NCI-H446 (cell line): ENCODE measurements at regions not wholly inside any gene's neighbourhood (a gene's known extent, or its start where the extent isn't known, plus 50 kb on each side); places are given as distances from the start of the nearest gene placed in this dataset.

Experiments used
- DNase-seq, 2 experiments: peaks; one replicate each; lab custom pipeline; 2025; lab: John Stamatoyannopoulos, UW

GRCh38 chr12:93103154-93103553 lies 174.1 kb upstream of the EEA1 start:
- DNase-seq: no peak

GRCh38 chr12:93104535-93104934 lies 175.4 kb upstream of the EEA1 start:
- DNase-seq: no peak

- no peak for DNase-seq
Observed at GRCh38 chr12:93106910-93107309, 177.8 kb upstream of the EEA1 start.

GRCh38 chr12:93107514-93108312 lies 178.6 kb upstream of the EEA1 start:
- no peak for DNase-seq

GRCh38 chr12:93108985-93109384 lies 179.9 kb upstream of the EEA1 start:
- no peak for DNase-seq

GRCh38 chr12:93109551-93110203 lies 180.6 kb upstream of the EEA1 start:
- DNase-seq: peak; percentile 81 to 85

- DNase-seq: no peak
Observed at GRCh38 chr12:93111773-93112172, 182.7 kb upstream of the EEA1 start.

GRCh38 chr12:93113317-93114006 lies 184.4 kb upstream of the EEA1 start:
- DNase-seq: no peak

GRCh38 chr12:93115198-93115601 lies 186.1 kb upstream of the EEA1 start:
- DNase-seq: no peak

- peak; percentile 17 to 38 for DNase-seq
Observed at GRCh38 chr12:93115646-93116045, 186.6 kb upstream of the EEA1 start.

GRCh38 chr12:93116632-93117031 lies 187.5 kb upstream of the EEA1 start:
- DNase-seq: no peak

- DNase-seq: peak; percentile 13 to 14
Observed at GRCh38 chr12:93121729-93122488, 192.8 kb upstream of the EEA1 start.

- DNase-seq: no peak
Observed at GRCh38 chr12:93122569-93123091, 193.5 kb upstream of the EEA1 start.

- no peak for DNase-seq
Observed at GRCh38 chr12:93125126-93125525, 196.0 kb upstream of the EEA1 start.

GRCh38 chr12:93126069-93126474 lies 197.0 kb upstream of the EEA1 start:
- DNase-seq: no peak

GRCh38 chr12:93127107-93127560 lies 198.0 kb upstream of the EEA1 start:
- DNase-seq: no peak

- peak in 1 of 2 experiments; percentile 8 for DNase-seq
Observed at GRCh38 chr12:93127582-93128331, 198.7 kb upstream of the EEA1 start.

GRCh38 chr12:93128332-93128707 lies 199.2 kb upstream of the EEA1 start:
- no peak for DNase-seq

GRCh38 chr12:93130366-93131054 lies 201.4 kb upstream of the EEA1 start:
- DNase-seq: no peak

GRCh38 chr12:93133361-93133760 lies 204.3 kb upstream of the EEA1 start:
- DNase-seq: no peak
